SK-N-SH (cell line): ENCODE measurements at regions not wholly inside any gene's neighbourhood (a gene's known extent, or its start where the extent isn't known, plus 50 kb on each side); places are given as distances from the start of the nearest gene placed in this dataset.

Source experiments
- CTCF ChIA-PET: fragments of 300-600, 350-600 bp; formaldehyde crosslinking; extraction: SDS; loops from one replicate; lab custom pipeline; 2021; lab: Yijun Ruan, JAX
- POLR2A ChIA-PET: fragments of 350-600 bp; sonication (Branson Sonifier 250); formaldehyde crosslinking; extraction: SDS; loops from one replicate; lab custom pipeline; 2020; ENCODE audit warnings: antibody characterized with exemption, inconsistent platforms; lab: Yijun Ruan, JAX
- DNase-seq: peaks from one replicate; pipeline ENCODE4 v3.0.0; 2012
- H2AFZ ChIP-seq: fragments of 200-600 bp; sonication (generic); 2 replicates; pipeline ENCODE4 v1.8.1; 2016; ENCODE audit warnings: antibody characterized with exemption, mild to moderate bottlenecking, low read depth
- H3F3A ChIP-seq: fragments of 200-600 bp; sonication (generic); replicated peaks from 2 replicates; pipeline ENCODE3; 2016; ENCODE audit warnings: antibody characterized with exemption, mild to moderate bottlenecking; ENCODE audit not compliant: insufficient read depth
- H3K27ac ChIP-seq, 2 experiments: fragments of 200-500 bp in 1 of 2; fragments of 200-600 bp in 1 of 2; sonication (Bioruptor generic) in 1 of 2; sonication (generic), shearing (Covaris generic) in 1 of 2; 2 replicates each; pipeline versions ENCODE4 v1.5.1 to v1.6.1; 2014 to 2016; ENCODE audit warnings: low read depth in 2 of 2, inconsistent platforms in 1 of 2, low read length in 1 of 2, mild to moderate bottlenecking in 1 of 2, mixed read lengths in 1 of 2
- H3K27me3 ChIP-seq: fragments of 200-600 bp; sonication (generic), shearing (Covaris generic); 2 replicates; pipeline ENCODE4 v1.6.1; 2016; ENCODE audit warnings: mixed run types; ENCODE audit not compliant: insufficient read depth
- H3K36me3 ChIP-seq, 2 experiments: fragments of 200-500 bp in 1 of 2; fragments of 200-600 bp in 1 of 2; sonication (Bioruptor generic) in 1 of 2; sonication (generic) in 1 of 2; replicated peaks in 1 of 2; 2 replicates each; pipeline versions ENCODE3 to v1.5.1; 2014 to 2016; ENCODE audit warnings: low read length in 1 of 2, mild to moderate bottlenecking in 1 of 2; ENCODE audit not compliant: insufficient read depth in 2 of 2, control insufficient read depth in 1 of 2
- H3K4me1 ChIP-seq, 2 experiments: fragments of 200-500 bp in 1 of 2; fragments of 200-600 bp in 1 of 2; sonication (Bioruptor generic) in 1 of 2; sonication (generic), shearing (Covaris generic) in 1 of 2; 2 replicates each; pipeline versions ENCODE4 v1.5.1 to v1.6.1; 2014 to 2016; ENCODE audit warnings: low read depth in 1 of 2, low read length in 1 of 2, mixed run types in 1 of 2; ENCODE audit not compliant: insufficient read depth in 2 of 2, control insufficient read depth in 1 of 2
- H3K4me2 ChIP-seq: fragments of 200-600 bp; sonication (generic), shearing (Covaris generic); 2 replicates; pipeline ENCODE4 v1.6.1; 2017; ENCODE audit warnings: mixed run types
- H3K4me3 ChIP-seq, 2 experiments: fragments of 200-500 bp in 1 of 2; fragments of 200-600 bp in 1 of 2; sonication (Bioruptor generic) in 1 of 2; sonication (generic), shearing (Covaris generic) in 1 of 2; 2 replicates each; pipeline versions ENCODE4 v1.5.1 to v1.8.1; 2014 to 2016; ENCODE audit warnings: low read depth in 2 of 2, inconsistent platforms in 1 of 2, low read length in 1 of 2, mild to moderate bottlenecking in 1 of 2, mixed read lengths in 1 of 2, moderate library complexity in 1 of 2
- H3K79me2 ChIP-seq: fragments of 200-600 bp; sonication (generic); 2 replicates; pipeline ENCODE4 v1.8.1; 2017; ENCODE audit warnings: mild to moderate bottlenecking; ENCODE audit not compliant: insufficient read depth
- H3K9ac ChIP-seq: fragments of 200-600 bp; sonication (generic); 2 replicates; pipeline ENCODE4 v1.6.1; 2017; ENCODE audit warnings: mixed run types
- H3K9me2 ChIP-seq: fragments of 200-600 bp; sonication (generic); 2 replicates; pipeline ENCODE4 v1.6.1; 2017; ENCODE audit warnings: mixed run types
- H3K9me3 ChIP-seq: fragments of 200-600 bp; sonication (generic); 2 replicates; pipeline ENCODE4 v1.6.1; 2017; ENCODE audit warnings: mixed run types, mild to moderate bottlenecking, moderate library complexity
- H4K20me1 ChIP-seq: fragments of 200-600 bp; sonication (generic); 2 replicates; pipeline ENCODE4 v1.6.1; 2017; ENCODE audit warnings: mild to moderate bottlenecking, mixed run types; ENCODE audit not compliant: insufficient read depth
- ELF1 ChIP-seq: IDR thresholded peaks from 2 replicates; pipeline ENCODE4 v1.4.0; 2012
- EP300 ChIP-seq, 2 experiments: IDR thresholded peaks; 2 replicates each; pipeline versions ENCODE4 v1.4.0 to v1.6.1; 2012; ENCODE audit warnings: borderline replicate concordance in 1 of 2, low read depth in 1 of 2, low read length in 1 of 2
- EZH2phosphoT487 ChIP-seq: fragments of 200-600 bp; sonication (generic); IDR thresholded peaks from 2 replicates; pipeline ENCODE4 v1.6.1; 2017; ENCODE audit warnings: low read depth, mixed run types, mild to moderate bottlenecking, antibody characterized with exemption, moderate library complexity, borderline replicate concordance
- FOXJ3 ChIP-seq: sonication (generic); formaldehyde crosslinking; IDR thresholded peaks from 2 replicates; pipeline ENCODE4 v1.5.1; 2020; ENCODE audit warnings: mild to moderate bottlenecking, missing genetic modification reagents
- GABPA ChIP-seq: IDR thresholded peaks from 2 replicates; pipeline ENCODE4 v1.4.0; 2012; ENCODE audit warnings: low read depth, mild to moderate bottlenecking
- GATA2 ChIP-seq: sonication (generic); formaldehyde crosslinking; IDR thresholded peaks from 2 replicates; pipeline ENCODE4 v1.5.0; 2020; ENCODE audit warnings: mild to moderate bottlenecking, missing genetic modification reagents
- MAX ChIP-seq: IDR thresholded peaks from 2 replicates; pipeline ENCODE4 v1.4.0; 2012; ENCODE audit warnings: low read depth
- MXI1 ChIP-seq: IDR thresholded peaks from 2 replicates; pipeline ENCODE4 v1.6.1; 2012; ENCODE audit warnings: mild to moderate bottlenecking, low read depth, low read length, improper control_type of control experiment
- NFIC ChIP-seq: IDR thresholded peaks from 2 replicates; pipeline ENCODE4 v1.4.0; 2012; ENCODE audit warnings: borderline replicate concordance
- POLR2AphosphoS5 ChIP-seq: IDR thresholded peaks from 2 replicates; pipeline ENCODE4 v1.6.1; 2012; ENCODE audit warnings: low read depth, low read length
- RCOR1 ChIP-seq: fragments of 150-350 bp; IDR thresholded peaks from 2 replicates; pipeline ENCODE4 v1.6.1; 2017; ENCODE audit warnings: antibody characterized with exemption, low read length
- RFX5 ChIP-seq: IDR thresholded peaks from 2 replicates; pipeline ENCODE4 v1.6.1; 2012; ENCODE audit warnings: mild to moderate bottlenecking, improper control_type of control experiment, low read length
- SMC3 ChIP-seq: IDR thresholded peaks from 2 replicates; pipeline ENCODE4 v1.6.1; 2012; ENCODE audit warnings: low read depth, low read length, improper control_type of control experiment
- TCF12 ChIP-seq: IDR thresholded peaks from 2 replicates; pipeline ENCODE4 v1.4.0; 2012
- TEAD4 ChIP-seq: IDR thresholded peaks from 2 replicates; pipeline ENCODE4 v1.4.0; 2012; ENCODE audit warnings: mild to moderate bottlenecking, borderline replicate concordance; ENCODE audit not compliant: insufficient read depth
- USF1 ChIP-seq: IDR thresholded peaks from 2 replicates; pipeline ENCODE4 v1.4.0; 2012; ENCODE audit warnings: low read depth, borderline replicate concordance
- USF2 ChIP-seq: fragments of 150-350 bp; IDR thresholded peaks from 2 replicates; pipeline ENCODE4 v1.6.1; 2017; ENCODE audit warnings: antibody characterized with exemption, low read length, low read depth, borderline replicate concordance
- YY1 ChIP-seq: IDR thresholded peaks from 2 replicates; pipeline ENCODE4 v1.4.0; 2012; ENCODE audit warnings: low read depth, mild to moderate bottlenecking
- WGBS: methylation state at CpG from one replicate; pipeline ENCODE4 v1.1.6; 2017; ENCODE audit warnings: low lambda C conversion rate; 5-methylcytosine and 5-hydroxymethylcytosine counted together

GRCh38 chr9:134526584-134527477, 114.8 kb upstream of the COL5A1 start:
- Histone ChIP-seq H3F3A (no peaks in the 10 kb centered on the region), H3K4me1 (no peaks in the 10 kb centered on the region; a peak in 1 of 4 replicates), H3K27ac (no peak overlapping the region), H2AFZ (no peak overlapping the region), H3K9me2 (no peaks in the 10 kb centered on the region), H3K9ac (no peak overlapping the region), H3K27me3 (no peaks in the 10 kb centered on the region), H3K79me2 (no peaks in the 10 kb centered on the region), H3K4me3 (no peak overlapping the region), H3K36me3 (no peaks in the 10 kb centered on the region), H3K4me2 (no peak overlapping the region), H3K9me3 (peaks cover 6% of the 10 kb centered on the region; the same call in 1 of the 2 replicates), H4K20me1 (no peaks in the 10 kb centered on the region)
- no peak for DNase-seq
- POLR2A ChIA-PET: interaction anchor here (0.6 kb wide), 1 partner anchor 69 kb away, joined by 6 read pairs; no protein-coding TSS in a partner anchor
- TF ChIP-seq POLR2AphosphoS5 (no peak), USF1 (no peak), ELF1 (no peak), GATA2 (CRISPR knock-in tag) (no peak), NFIC (no peak), RCOR1 (no peak), FOXJ3 (CRISPR knock-in tag) (no peak), MXI1 (no peak), TEAD4 (no peak), EP300 (IDR thresholded peaks at IDR 0.05; ENCODE audit: borderline replicate concordance in 1 of 2, low read depth in 1 of 2, low read length in 1 of 2) (no peak), GABPA (no peak), EZH2phosphoT487 (no peak), SMC3 (no peak), RFX5 (no peak), MAX (no peak), USF2 (no peak), TCF12 (no peak), YY1 (no peak)
- CTCF ChIA-PET: no interaction called here
- 84% methylated on average over 19 of the region's 19 CpGs for WGBS
